Thoracic aorta (tissue), 2 donors: ENCODE measurements at regions not wholly inside any gene's neighbourhood (a gene's known extent, or its start where the extent isn't known, plus 50 kb on each side); places are given as distances from the start of the nearest gene placed in this dataset.

ENCODE experiments used
- ATAC-seq: fragments of 150-250 bp; one replicate; pipeline ENCODE4 v1.8.0; 2017; ENCODE audit warnings: low read depth; ENCODE audit not compliant: insufficient number of reproducible peaks, low FRiP score
- DNase-seq: peaks from one replicate; pipeline ENCODE4 v3.0.0-alpha.2; 2020; ENCODE audit warnings: low spot score
- H3K27ac ChIP-seq, 2 donors: fragments of 200-600 bp; sonication (generic); 1 replicate in 1 of 2; 2 replicates in 1 of 2; pipeline ENCODE4 v1.5.1; 2016; ENCODE audit warnings: mild to moderate bottlenecking in 2 of 2, moderate library complexity in 2 of 2
- H3K27me3 ChIP-seq: fragments of 200-600 bp; sonication (generic); replicated peaks from 2 replicates; pipeline ENCODE4 v1.6.0; 2016; ENCODE audit warnings: mild to moderate bottlenecking; ENCODE audit not compliant: insufficient read depth
- H3K36me3 ChIP-seq: fragments of 200-600 bp; sonication (generic); one replicate; pipeline ENCODE4 v1.5.1; 2016
- H3K4me1 ChIP-seq, 2 donors: fragments of 200-600 bp; sonication (generic); 1 replicate in 1 of 2; 2 replicates in 1 of 2; pipeline versions ENCODE4 v1.5.1 to v1.6.0; 2016; ENCODE audit warnings: low read depth in 2 of 2, mild to moderate bottlenecking in 1 of 2; ENCODE audit not compliant: control insufficient read depth in 1 of 2
- H3K4me3 ChIP-seq: fragments of 200-600 bp; sonication (generic); 2 replicates; pipeline ENCODE4 v1.5.1; 2016; ENCODE audit warnings: mild to moderate bottlenecking
- H3K9me3 ChIP-seq: fragments of 200-600 bp; sonication (generic); 2 replicates; pipeline ENCODE4 v1.5.1; 2016
- TF ChIP-seq, protein P1 (sequence below): fragments of 200-600 bp; sonication (generic); IDR thresholded peaks from one replicate; pipeline ENCODE4 v1.5.1; 2019; ENCODE audit warnings: antibody characterized with exemption

DNA sequence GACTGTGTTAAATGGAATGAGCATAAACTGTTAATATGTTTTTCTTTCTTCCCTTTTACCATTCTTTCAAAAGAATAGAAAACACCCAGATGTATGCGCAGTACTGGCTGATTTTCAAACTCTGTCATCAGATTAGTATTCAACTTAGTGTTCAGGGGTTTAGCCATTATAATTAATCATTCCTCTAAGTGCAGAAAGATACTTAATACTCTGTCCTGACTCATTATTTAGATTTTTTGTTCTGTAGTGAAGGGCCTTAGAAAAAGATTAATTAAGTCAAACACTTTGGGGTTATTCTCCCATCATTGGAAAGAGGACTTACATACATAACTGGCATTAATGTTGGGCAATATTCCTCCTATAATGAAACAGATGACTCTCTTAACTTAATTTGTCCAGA, 1316.7 kb upstream of the SLC10A2 start:
- no peak for DNase-seq
- H3K27ac ChIP-seq = no peak overlapping the region
- H3K9me3 ChIP-seq = no peaks in the 10 kb centered on the region
- no peaks in the 10 kb centered on the region for H3K36me3 ChIP-seq
- no peaks in the 10 kb centered on the region for H3K4me1 ChIP-seq
- TF ChIP-seq, protein P1, sequence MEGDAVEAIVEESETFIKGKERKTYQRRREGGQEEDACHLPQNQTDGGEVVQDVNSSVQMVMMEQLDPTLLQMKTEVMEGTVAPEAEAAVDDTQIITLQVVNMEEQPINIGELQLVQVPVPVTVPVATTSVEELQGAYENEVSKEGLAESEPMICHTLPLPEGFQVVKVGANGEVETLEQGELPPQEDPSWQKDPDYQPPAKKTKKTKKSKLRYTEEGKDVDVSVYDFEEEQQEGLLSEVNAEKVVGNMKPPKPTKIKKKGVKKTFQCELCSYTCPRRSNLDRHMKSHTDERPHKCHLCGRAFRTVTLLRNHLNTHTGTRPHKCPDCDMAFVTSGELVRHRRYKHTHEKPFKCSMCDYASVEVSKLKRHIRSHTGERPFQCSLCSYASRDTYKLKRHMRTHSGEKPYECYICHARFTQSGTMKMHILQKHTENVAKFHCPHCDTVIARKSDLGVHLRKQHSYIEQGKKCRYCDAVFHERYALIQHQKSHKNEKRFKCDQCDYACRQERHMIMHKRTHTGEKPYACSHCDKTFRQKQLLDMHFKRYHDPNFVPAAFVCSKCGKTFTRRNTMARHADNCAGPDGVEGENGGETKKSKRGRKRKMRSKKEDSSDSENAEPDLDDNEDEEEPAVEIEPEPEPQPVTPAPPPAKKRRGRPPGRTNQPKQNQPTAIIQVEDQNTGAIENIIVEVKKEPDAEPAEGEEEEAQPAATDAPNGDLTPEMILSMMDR = no peak
- H3K4me3 ChIP-seq = no peak overlapping the region
- no peaks in the 10 kb centered on the region for H3K27me3 ChIP-seq
- no peak for ATAC-seq

DNA sequence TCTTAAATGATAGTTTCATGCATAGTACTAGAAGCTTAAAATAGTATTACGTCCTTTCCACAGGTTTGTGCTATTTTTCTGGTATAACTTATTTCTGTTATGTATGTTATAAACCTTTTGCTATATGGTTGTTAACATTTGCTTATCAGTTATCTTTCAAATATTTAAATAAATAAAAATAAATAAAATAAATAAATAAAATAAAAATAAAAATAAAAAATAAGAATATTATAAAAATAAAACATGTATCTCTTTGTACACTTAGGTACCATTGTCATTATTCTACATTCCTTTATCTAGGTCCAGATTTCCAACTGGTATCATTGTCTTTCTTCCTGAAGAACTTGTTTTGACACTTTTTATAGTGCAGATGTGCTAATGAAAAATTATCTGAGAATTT, 1310.4 kb upstream of the SLC10A2 start:
- H3K4me3 ChIP-seq = no peak overlapping the region
- ATAC-seq (no peak), DNase-seq (no peak)
- H3K27ac ChIP-seq = no peak overlapping the region
- no peaks in the 10 kb centered on the region for H3K4me1 ChIP-seq
- TF ChIP-seq, protein P1 = no peak
- no peaks in the 10 kb centered on the region for H3K27me3 ChIP-seq
- no peaks in the 10 kb centered on the region for H3K9me3 ChIP-seq
- no peaks in the 10 kb centered on the region for H3K36me3 ChIP-seq

DNA sequence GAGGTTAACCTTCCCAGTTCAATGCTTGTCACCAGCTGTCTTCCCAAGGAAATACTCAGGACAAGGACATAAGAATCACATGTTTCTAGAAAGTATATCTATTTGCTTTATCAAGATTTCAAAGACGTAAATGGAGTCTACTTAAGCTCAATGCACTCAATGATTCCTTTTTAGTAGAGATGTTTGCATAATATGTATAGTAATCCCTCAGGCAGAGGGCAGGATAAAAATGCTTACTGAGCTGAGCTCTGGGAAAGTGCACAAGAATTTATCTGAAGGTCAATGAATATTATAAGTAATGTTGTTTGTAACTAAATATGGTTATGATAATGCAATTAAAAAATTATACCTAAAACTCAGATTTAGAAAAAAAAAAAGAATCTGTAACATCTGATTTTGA, 1309.4 kb upstream of the SLC10A2 start:
- Histone ChIP-seq H3K27ac (no peak overlapping the region), H3K9me3 (no peaks in the 10 kb centered on the region), H3K4me1 (no peaks in the 10 kb centered on the region), H3K4me3 (no peak overlapping the region), H3K36me3 (no peaks in the 10 kb centered on the region), H3K27me3 (no peaks in the 10 kb centered on the region)
- TF ChIP-seq, protein P1 = no peak
- no peak for DNase-seq
- ATAC-seq = no peak

DNA sequence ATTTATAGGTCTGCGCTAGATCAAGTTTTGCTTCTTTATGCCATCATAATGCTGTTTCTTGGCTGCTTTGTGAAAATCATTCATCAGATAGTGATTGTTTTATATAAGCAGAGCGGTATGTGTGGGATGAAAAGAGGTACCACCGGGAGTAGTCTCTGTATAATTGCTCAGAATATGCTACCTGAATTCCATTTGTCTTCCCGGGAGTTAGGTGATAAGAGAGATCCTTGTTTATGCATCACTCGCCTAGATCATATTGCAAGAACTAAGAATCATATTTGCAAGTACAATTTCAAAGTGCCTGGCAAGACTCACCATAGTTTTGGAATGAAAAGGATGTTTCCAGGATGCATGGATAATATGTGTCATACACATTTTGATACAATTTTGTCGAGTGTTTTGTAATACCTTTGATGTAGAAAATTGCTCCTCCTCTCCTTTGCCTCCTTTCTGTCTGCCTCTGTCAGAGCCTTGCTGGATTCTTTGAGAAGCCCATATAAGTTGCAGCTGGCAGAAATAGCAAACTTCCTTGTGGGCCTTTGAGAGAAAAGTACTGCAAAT, 1306.0 kb upstream of the SLC10A2 start:
- Histone ChIP-seq H3K27ac (no peak overlapping the region), H3K27me3 (no peaks in the 10 kb centered on the region), H3K9me3 (no peaks in the 10 kb centered on the region), H3K36me3 (no peaks in the 10 kb centered on the region), H3K4me3 (no peak overlapping the region), H3K4me1 (no peaks in the 10 kb centered on the region)
- DNase-seq (no peak), ATAC-seq (no peak)
- TF ChIP-seq, protein P1 = no peak

DNA sequence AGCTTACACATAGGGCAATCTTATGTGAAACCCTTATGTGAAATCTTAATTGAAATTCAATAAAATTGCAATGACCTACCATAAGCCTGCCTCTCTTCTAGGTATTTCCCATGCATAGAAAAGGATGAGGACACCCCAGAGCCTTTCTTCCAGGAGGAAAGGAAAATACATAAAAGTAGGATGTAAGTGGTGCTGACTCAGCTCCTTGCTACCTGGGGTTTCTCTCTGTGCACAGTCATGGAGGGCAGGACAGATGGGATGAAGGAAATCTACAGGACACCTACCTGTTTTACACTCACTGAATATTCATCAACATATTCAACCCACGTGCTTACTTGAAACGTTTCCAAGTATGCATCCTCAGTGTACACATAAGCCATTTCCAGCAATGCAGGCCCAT, 1299.2 kb upstream of the SLC10A2 start:
- TF ChIP-seq, protein P1 = no peak
- Histone ChIP-seq H3K36me3 (no peaks in the 10 kb centered on the region), H3K27ac (no peak overlapping the region), H3K4me3 (no peak overlapping the region), H3K27me3 (no peaks in the 10 kb centered on the region), H3K9me3 (no peaks in the 10 kb centered on the region), H3K4me1 (no peaks in the 10 kb centered on the region)
- DNase-seq = no peak
- ATAC-seq = no peak
